Stimulated activated CD8-positive, alpha-beta memory T cell treated with anti-CD3 and anti-CD28 coated beads, Interleukin-15, amount 100 ng/mL, for 48 hours (primary cell): ENCODE measurements at regions not wholly inside any gene's neighbourhood (a gene's known extent, or its start where the extent isn't known, plus 50 kb on each side); places are given as distances from the start of the nearest gene placed in this dataset.
A peak's percentile ranks its signal among the peaks of the same experiment; 100 is the strongest.

Experiments
- DNase-seq, 2 donors: peaks; one replicate each; pipeline ENCODE4 v3.0.0-alpha.2; 2020; ENCODE audit warnings: low read depth in 2 of 2

- DNase-seq: no peak
Measured at GRCh38 chr3:59580996-59581395, 531.2 kb upstream of the CFAP20DC start.

- no peak for DNase-seq
Measured at GRCh38 chr3:59580499-59580898, 530.7 kb upstream of the CFAP20DC start.

- no peak for DNase-seq
Measured at GRCh38 chr3:59578129-59578528, 528.3 kb upstream of the CFAP20DC start.

GRCh38 chr3:59576606-59577005 is 526.8 kb upstream of the CFAP20DC start:
- DNase-seq: no peak

GRCh38 chr3:59575113-59576001 is 525.5 kb upstream of the CFAP20DC start:
- DNase-seq: peak; percentile 66

- no peak for DNase-seq
Measured at GRCh38 chr3:59573911-59574310, 524.1 kb upstream of the CFAP20DC start.

GRCh38 chr3:59572106-59572505 is 522.3 kb upstream of the CFAP20DC start:
- DNase-seq: no peak

GRCh38 chr3:59570806-59571205 is 521.0 kb upstream of the CFAP20DC start:
- no peak for DNase-seq

GRCh38 chr3:59567661-59568060 is 517.8 kb upstream of the CFAP20DC start:
- DNase-seq: no peak

- no peak for DNase-seq
Measured at GRCh38 chr3:59566481-59566975, 516.7 kb upstream of the CFAP20DC start.

- no peak for DNase-seq
Measured at GRCh38 chr3:59565125-59565524, 515.3 kb upstream of the CFAP20DC start.

GRCh38 chr3:59563966-59564365 is 514.1 kb upstream of the CFAP20DC start:
- DNase-seq: no peak

- DNase-seq: no peak
Measured at GRCh38 chr3:59563072-59563605, 513.3 kb upstream of the CFAP20DC start.

- DNase-seq: peak in 1 of 2 donors; percentile 24
Measured at GRCh38 chr3:59559721-59560435, 510.1 kb upstream of the CFAP20DC start.

- no peak for DNase-seq
Measured at GRCh38 chr3:59558906-59559720, 509.3 kb upstream of the CFAP20DC start.

GRCh38 chr3:59555593-59556315 is 505.9 kb upstream of the CFAP20DC start:
- DNase-seq: no peak

- DNase-seq: no peak
Measured at GRCh38 chr3:59553076-59553475, 503.3 kb upstream of the CFAP20DC start.

GRCh38 chr3:59551834-59552233 is 502.0 kb upstream of the CFAP20DC start:
- no peak for DNase-seq

- no peak for DNase-seq
Measured at GRCh38 chr3:59549962-59550361, 500.1 kb upstream of the CFAP20DC start.

- DNase-seq: no peak
Measured at GRCh38 chr3:59547874-59548273, 498.0 kb upstream of the CFAP20DC start.

- DNase-seq: no peak
Measured at GRCh38 chr3:59546522-59546921, 496.7 kb upstream of the CFAP20DC start.
